ENCODE measurements at regions not wholly inside any gene's neighbourhood (a gene's known extent, or its start where the extent isn't known, plus 50 kb on each side); places are given as distances from the start of the nearest gene placed in this dataset.

GRCh38 chr4:63777601-63778000 lies 631.6 kb downstream of the TECRL start:
- ChIA-PET POLR2A (interaction anchor here (0.5 kb wide), 1 partner anchor 1681 kb away, joined by 4 read pairs; no protein-coding TSS in a partner anchor), RAD21 (ENCODE audit: unreplicated experiment) (no interaction called here), CTCF (no interaction called here), SMC1A (ENCODE audit: uncharacterized antibody, unreplicated experiment) (no interaction called here)
- WGBS (ENCODE audit: insufficient coverage, insufficient replicate concordance, low lambda C conversion rate, missing lambda C conversion rate) = 2% methylated on average over 3 of the region's 3 CpGs
- H3K9me3 ChIP-seq (replicated peaks; ENCODE audit: control insufficient read depth, insufficient read depth, low read length) = no peaks in the 10 kb centered on the region
- H2AFZ ChIP-seq (ENCODE audit: control insufficient read depth, low read depth, low read length) = no peak overlapping the region
- H4K20me1 ChIP-seq (ENCODE audit: control insufficient read depth, insufficient read depth) = no peaks in the 10 kb centered on the region
- no peak overlapping the region for H3K4me3 ChIP-seq
- BruUV-seq (replicated peaks) = no TSS peak
- no peaks in the 10 kb centered on the region for H3K27me3 ChIP-seq (replicated peaks in 1 of 2; ENCODE audit: control insufficient read depth in 2 of 2, insufficient read depth in 2 of 2, low read length in 1 of 2)
- no peak overlapping the region for H3K27ac ChIP-seq (ENCODE audit: control insufficient read depth, insufficient read depth)
- DNase-seq (ENCODE audit: low read depth, low spot score) (no peak), ATAC-seq (no peak), FAIRE-seq (no peak)
- intact Hi-C loops (cut with micrococcal nuclease; ENCODE audit: unreplicated experiment) (no loop called here), in situ Hi-C loops (cut with MboI) (no loop called here)
- H3K9ac ChIP-seq (ENCODE audit: control insufficient read depth, insufficient read depth, low read length) = no peak overlapping the region
- H3K4me2 ChIP-seq (ENCODE audit: control insufficient read depth, insufficient read depth) = no peak overlapping the region
- no peaks in the 10 kb centered on the region for H3K79me2 ChIP-seq (ENCODE audit: control insufficient read depth, insufficient read depth, low read length)
- TF ChIP-seq RBBP5 (conservative IDR thresholded peaks at IDR 0.05) = no peak
- no peak for TF ChIP-seq MAX (IDR thresholded peaks at IDR 0.05; ENCODE audit: low read depth, low read length)
- TF ChIP-seq YBX1 (IDR thresholded peaks at IDR 0.05) = no peak
- no peak for TF ChIP-seq CBX3 (IDR thresholded peaks at IDR 0.05; ENCODE audit: borderline replicate concordance, low read depth)
- TF ChIP-seq PBX3 (IDR thresholded peaks at IDR 0.05; ENCODE audit: insufficient replicate concordance, low read depth, low read length) = no peak
- no peak for TF ChIP-seq POLR2AphosphoS2 (IDR thresholded peaks at IDR 0.05; ENCODE audit: low read depth, low read length)
- no peak for TF ChIP-seq HDAC6 (IDR thresholded peaks at IDR 0.05; ENCODE audit: unreplicated experiment)
- no peak for TF ChIP-seq MEF2B (IDR thresholded peaks at IDR 0.05; ENCODE audit: partially characterized antibody, poor library complexity, severe bottlenecking)
- no peak for TF ChIP-seq ZNF687 (IDR thresholded peaks at IDR 0.05)
- no peaks in the 10 kb centered on the region for H3K4me1 ChIP-seq (ENCODE audit: control insufficient read depth, insufficient read depth, low read length)
- H3K36me3 ChIP-seq (ENCODE audit: control insufficient read depth in 2 of 2, insufficient read depth in 2 of 2, low read length in 1 of 2) = no peaks in the 10 kb centered on the region

Data from GM12878 (cell line).